ENCODE measurements at regions not wholly inside any gene's neighbourhood (a gene's known extent, or its start where the extent isn't known, plus 50 kb on each side); places are given as distances from the start of the nearest gene placed in this dataset.

GRCh38 chr6:23969344-23969743 is 156.7 kb upstream of the NRSN1 start:
- H3K4me1 ChIP-seq (ENCODE audit: insufficient read depth, low read length): no peaks in the 10 kb centered on the region
- H3K4me3 ChIP-seq (ENCODE audit: low read depth in 1 of 2, low read length in 2 of 2): no peak overlapping the region
- no peaks in the 10 kb centered on the region for H3K9me3 ChIP-seq (ENCODE audit: low read length)
- no peak overlapping the region for H3K9ac ChIP-seq (ENCODE audit: low read length)
- no peaks in the 10 kb centered on the region for H3K27me3 ChIP-seq (ENCODE audit: control insufficient read depth in 1 of 2, insufficient read depth in 2 of 2, low read length in 2 of 2)
- H3K36me3 ChIP-seq (ENCODE audit: insufficient read depth, low read length): no peaks in the 10 kb centered on the region
- no peak overlapping the region for H3K27ac ChIP-seq (ENCODE audit: low read depth, low read length)

GRCh38 chr6:23977706-23978105 is 148.3 kb upstream of the NRSN1 start:
- Histone ChIP-seq H3K9ac (ENCODE audit: low read length) (no peak overlapping the region), H3K27ac (ENCODE audit: low read depth, low read length) (no peak overlapping the region), H3K36me3 (ENCODE audit: insufficient read depth, low read length) (no peaks in the 10 kb centered on the region), H3K4me3 (ENCODE audit: low read depth in 1 of 2, low read length in 2 of 2) (no peak overlapping the region), H3K27me3 (ENCODE audit: control insufficient read depth in 1 of 2, insufficient read depth in 2 of 2, low read length in 2 of 2) (no peaks in the 10 kb centered on the region), H3K4me1 (ENCODE audit: insufficient read depth, low read length) (no peaks in the 10 kb centered on the region), H3K9me3 (ENCODE audit: low read length) (no peaks in the 10 kb centered on the region)

DNA sequence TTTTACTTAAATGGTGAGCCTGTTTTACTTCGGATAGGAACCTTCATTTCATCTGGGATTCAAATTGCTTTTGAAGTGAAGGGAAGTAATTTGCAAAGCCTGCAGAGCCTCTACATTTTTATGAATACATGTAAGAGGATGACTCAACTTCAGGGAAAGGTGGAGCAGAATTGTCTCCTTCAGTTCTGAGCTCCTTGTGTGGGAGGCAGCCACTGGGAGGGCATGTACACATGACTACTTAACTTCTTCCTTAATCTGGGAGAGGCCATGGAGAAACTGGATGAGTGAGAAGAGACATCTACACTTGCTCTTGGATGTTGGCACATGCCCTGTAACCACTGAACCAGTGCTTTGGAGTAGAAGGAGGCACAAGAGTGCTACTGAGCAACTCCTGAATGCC is 145.1 kb upstream of the NRSN1 start:
- H3K9ac ChIP-seq (ENCODE audit: low read length): no peak overlapping the region
- no peaks in the 10 kb centered on the region for H3K27me3 ChIP-seq (ENCODE audit: control insufficient read depth in 1 of 2, insufficient read depth in 2 of 2, low read length in 2 of 2)
- H3K4me1 ChIP-seq (ENCODE audit: insufficient read depth, low read length): no peaks in the 10 kb centered on the region
- no peak overlapping the region for H3K27ac ChIP-seq (ENCODE audit: low read depth, low read length)
- H3K36me3 ChIP-seq (ENCODE audit: insufficient read depth, low read length): no peaks in the 10 kb centered on the region
- no peaks in the 10 kb centered on the region for H3K9me3 ChIP-seq (ENCODE audit: low read length)
- H3K4me3 ChIP-seq (ENCODE audit: low read depth in 1 of 2, low read length in 2 of 2): no peak overlapping the region

GRCh38 chr6:23981923-23982322 is 144.1 kb upstream of the NRSN1 start:
- Histone ChIP-seq H3K4me3 (ENCODE audit: low read depth in 1 of 2, low read length in 2 of 2) (no peak overlapping the region), H3K27ac (ENCODE audit: low read depth, low read length) (no peak overlapping the region), H3K4me1 (ENCODE audit: insufficient read depth, low read length) (no peaks in the 10 kb centered on the region), H3K9me3 (ENCODE audit: low read length) (no peaks in the 10 kb centered on the region), H3K27me3 (ENCODE audit: control insufficient read depth in 1 of 2, insufficient read depth in 2 of 2, low read length in 2 of 2) (no peaks in the 10 kb centered on the region), H3K36me3 (ENCODE audit: insufficient read depth, low read length) (no peaks in the 10 kb centered on the region), H3K9ac (ENCODE audit: low read length) (no peak overlapping the region)

DNA sequence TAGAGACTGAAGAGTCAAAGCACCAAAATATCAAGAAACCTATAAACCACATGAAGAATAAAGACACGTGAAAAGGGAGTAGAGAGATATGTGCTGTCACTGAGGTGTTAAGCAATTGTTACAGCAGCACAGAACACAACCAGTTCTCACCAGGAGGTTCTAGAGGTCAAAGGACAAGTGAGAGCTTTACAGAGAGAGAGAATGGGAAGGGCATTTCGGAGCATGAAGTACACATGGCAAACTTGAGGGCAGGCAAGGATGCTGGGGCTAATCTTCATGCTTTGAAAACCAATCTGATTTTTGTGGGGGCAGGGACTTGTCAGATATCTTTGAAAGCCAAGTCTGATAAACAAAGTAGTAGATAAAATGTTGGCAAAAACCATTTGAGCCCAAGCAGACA is 142.3 kb upstream of the NRSN1 start:
- Histone ChIP-seq H3K36me3 (ENCODE audit: insufficient read depth, low read length) (no peaks in the 10 kb centered on the region), H3K27me3 (ENCODE audit: control insufficient read depth in 1 of 2, insufficient read depth in 2 of 2, low read length in 2 of 2) (no peaks in the 10 kb centered on the region), H3K9ac (ENCODE audit: low read length) (no peak overlapping the region), H3K27ac (ENCODE audit: low read depth, low read length) (no peak overlapping the region), H3K4me1 (ENCODE audit: insufficient read depth, low read length) (no peaks in the 10 kb centered on the region), H3K9me3 (ENCODE audit: low read length) (no peaks in the 10 kb centered on the region), H3K4me3 (ENCODE audit: low read depth in 1 of 2, low read length in 2 of 2) (no peak overlapping the region)

- no peaks in the 10 kb centered on the region for H3K9me3 ChIP-seq (ENCODE audit: low read length)
- H3K9ac ChIP-seq (ENCODE audit: low read length): no peak overlapping the region
- no peak overlapping the region for H3K27ac ChIP-seq (ENCODE audit: low read depth, low read length)
- H3K4me1 ChIP-seq (ENCODE audit: insufficient read depth, low read length): no peaks in the 10 kb centered on the region
- H3K27me3 ChIP-seq (ENCODE audit: control insufficient read depth in 1 of 2, insufficient read depth in 2 of 2, low read length in 2 of 2): no peaks in the 10 kb centered on the region
- no peaks in the 10 kb centered on the region for H3K36me3 ChIP-seq (ENCODE audit: insufficient read depth, low read length)
- H3K4me3 ChIP-seq (ENCODE audit: low read depth in 1 of 2, low read length in 2 of 2): no peak overlapping the region
These were observed 141.0 kb upstream of the NRSN1 start for GRCh38 chr6:23985015-23985414.

GRCh38 chr6:23989885-23990533 is 136.0 kb upstream of the NRSN1 start:
- no peak overlapping the region for H3K9ac ChIP-seq (ENCODE audit: low read length)
- no peak overlapping the region for H3K4me3 ChIP-seq (ENCODE audit: low read depth in 1 of 2, low read length in 2 of 2)
- H3K27me3 ChIP-seq (ENCODE audit: control insufficient read depth in 1 of 2, insufficient read depth in 2 of 2, low read length in 2 of 2): no peaks in the 10 kb centered on the region
- no peaks in the 10 kb centered on the region for H3K36me3 ChIP-seq (ENCODE audit: insufficient read depth, low read length)
- H3K27ac ChIP-seq (ENCODE audit: low read depth, low read length): no peak overlapping the region
- H3K4me1 ChIP-seq (ENCODE audit: insufficient read depth, low read length): no peaks in the 10 kb centered on the region
- no peaks in the 10 kb centered on the region for H3K9me3 ChIP-seq (ENCODE audit: low read length)

- no peaks in the 10 kb centered on the region for H3K4me1 ChIP-seq (ENCODE audit: insufficient read depth, low read length)
- no peaks in the 10 kb centered on the region for H3K36me3 ChIP-seq (ENCODE audit: insufficient read depth, low read length)
- H3K27me3 ChIP-seq (ENCODE audit: control insufficient read depth in 1 of 2, insufficient read depth in 2 of 2, low read length in 2 of 2): no peaks in the 10 kb centered on the region
- H3K4me3 ChIP-seq (ENCODE audit: low read depth in 1 of 2, low read length in 2 of 2): no peak overlapping the region
- no peak overlapping the region for H3K9ac ChIP-seq (ENCODE audit: low read length)
- H3K27ac ChIP-seq (ENCODE audit: low read depth, low read length): no peak overlapping the region
- no peaks in the 10 kb centered on the region for H3K9me3 ChIP-seq (ENCODE audit: low read length)
These were observed 132.0 kb upstream of the NRSN1 start for GRCh38 chr6:23994013-23994412.

DNA sequence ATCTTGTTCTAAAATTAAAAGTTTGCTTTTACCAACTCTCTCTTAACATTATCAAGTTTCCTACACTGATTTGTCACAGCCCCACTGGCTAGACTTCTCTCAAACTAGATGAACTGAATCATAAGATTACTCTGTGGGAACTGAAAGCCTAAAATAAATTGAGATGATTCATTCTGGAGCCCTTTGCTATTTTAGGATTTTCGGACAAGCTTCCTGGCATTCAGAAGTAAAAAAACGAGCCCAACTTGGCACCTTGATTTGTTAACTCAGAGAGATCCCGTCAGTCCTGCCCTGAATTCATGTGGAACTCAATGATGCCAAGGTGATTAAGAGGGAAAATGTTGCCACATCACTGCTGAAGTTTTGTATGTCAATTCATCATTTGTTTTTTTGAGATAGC is 122.0 kb upstream of the NRSN1 start:
- Histone ChIP-seq H3K4me1 (ENCODE audit: insufficient read depth, low read length) (peaks cover 8% of the 10 kb centered on the region), H3K36me3 (ENCODE audit: insufficient read depth, low read length) (no peaks in the 10 kb centered on the region), H3K9me3 (ENCODE audit: low read length) (no peaks in the 10 kb centered on the region), H3K4me3 (ENCODE audit: low read depth in 1 of 2, low read length in 2 of 2) (no peak overlapping the region), H3K9ac (ENCODE audit: low read length) (no peak overlapping the region), H3K27ac (ENCODE audit: low read depth, low read length) (no peak overlapping the region), H3K27me3 (ENCODE audit: control insufficient read depth in 1 of 2, insufficient read depth in 2 of 2, low read length in 2 of 2) (no peaks in the 10 kb centered on the region)

DNA sequence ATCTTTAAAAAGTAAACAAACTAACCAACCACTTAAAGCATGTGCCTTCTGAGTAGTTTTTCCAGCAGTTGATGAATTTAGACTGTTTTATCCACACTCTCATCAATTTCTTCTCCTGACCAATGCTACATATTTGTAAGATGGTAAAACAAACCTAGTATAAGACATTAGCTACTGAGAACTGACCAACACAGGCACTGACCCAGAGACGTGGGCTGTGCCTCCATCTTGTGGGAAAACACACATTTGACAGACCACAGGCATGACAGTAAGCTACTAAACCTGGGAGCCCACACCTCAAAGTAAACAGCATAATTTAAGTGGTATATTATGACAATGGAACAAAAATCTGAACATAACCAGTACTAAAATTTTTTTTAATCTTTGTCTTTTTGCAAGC is 121.4 kb upstream of the NRSN1 start:
- H3K27me3 ChIP-seq (ENCODE audit: control insufficient read depth in 1 of 2, insufficient read depth in 2 of 2, low read length in 2 of 2): no peaks in the 10 kb centered on the region
- H3K9ac ChIP-seq (ENCODE audit: low read length): no peak overlapping the region
- H3K9me3 ChIP-seq (ENCODE audit: low read length): no peaks in the 10 kb centered on the region
- H3K4me3 ChIP-seq (ENCODE audit: low read depth in 1 of 2, low read length in 2 of 2): no peak overlapping the region
- no peak overlapping the region for H3K27ac ChIP-seq (ENCODE audit: low read depth, low read length)
- H3K4me1 ChIP-seq (ENCODE audit: insufficient read depth, low read length): peaks cover 8% of the 10 kb centered on the region
- H3K36me3 ChIP-seq (ENCODE audit: insufficient read depth, low read length): no peaks in the 10 kb centered on the region

- no peak overlapping the region for H3K9ac ChIP-seq (ENCODE audit: low read length)
- H3K4me1 ChIP-seq (ENCODE audit: insufficient read depth, low read length): peaks cover 8% of the 10 kb centered on the region
- H3K36me3 ChIP-seq (ENCODE audit: insufficient read depth, low read length): no peaks in the 10 kb centered on the region
- H3K27me3 ChIP-seq (ENCODE audit: control insufficient read depth in 1 of 2, insufficient read depth in 2 of 2, low read length in 2 of 2): no peaks in the 10 kb centered on the region
- H3K27ac ChIP-seq (ENCODE audit: low read depth, low read length): no peak overlapping the region
- H3K9me3 ChIP-seq (ENCODE audit: low read length): no peaks in the 10 kb centered on the region
- no peak overlapping the region for H3K4me3 ChIP-seq (ENCODE audit: low read depth in 1 of 2, low read length in 2 of 2)
These were observed 119.8 kb upstream of the NRSN1 start for GRCh38 chr6:24006254-24006653.

GRCh38 chr6:24009319-24009718 is 116.7 kb upstream of the NRSN1 start:
- H3K4me1 ChIP-seq (ENCODE audit: insufficient read depth, low read length): peaks cover under 1% of the 10 kb centered on the region
- H3K9ac ChIP-seq (ENCODE audit: low read length): no peak overlapping the region
- H3K36me3 ChIP-seq (ENCODE audit: insufficient read depth, low read length): no peaks in the 10 kb centered on the region
- no peaks in the 10 kb centered on the region for H3K9me3 ChIP-seq (ENCODE audit: low read length)
- H3K27me3 ChIP-seq (ENCODE audit: control insufficient read depth in 1 of 2, insufficient read depth in 2 of 2, low read length in 2 of 2): no peaks in the 10 kb centered on the region
- H3K27ac ChIP-seq (ENCODE audit: low read depth, low read length): no peak overlapping the region
- no peak overlapping the region for H3K4me3 ChIP-seq (ENCODE audit: low read depth in 1 of 2, low read length in 2 of 2)

All from muscle layer of colon (tissue), 2 donors.